ENCODE measurements at regions not wholly inside any gene's neighbourhood (a gene's known extent, or its start where the extent isn't known, plus 50 kb on each side); places are given as distances from the start of the nearest gene placed in this dataset.
"Not testable (repeated sequence)": the region's sequence is repeated elsewhere in the genome, so short reads cannot be mapped to it uniquely, and the experiment has no call there.

DNA sequence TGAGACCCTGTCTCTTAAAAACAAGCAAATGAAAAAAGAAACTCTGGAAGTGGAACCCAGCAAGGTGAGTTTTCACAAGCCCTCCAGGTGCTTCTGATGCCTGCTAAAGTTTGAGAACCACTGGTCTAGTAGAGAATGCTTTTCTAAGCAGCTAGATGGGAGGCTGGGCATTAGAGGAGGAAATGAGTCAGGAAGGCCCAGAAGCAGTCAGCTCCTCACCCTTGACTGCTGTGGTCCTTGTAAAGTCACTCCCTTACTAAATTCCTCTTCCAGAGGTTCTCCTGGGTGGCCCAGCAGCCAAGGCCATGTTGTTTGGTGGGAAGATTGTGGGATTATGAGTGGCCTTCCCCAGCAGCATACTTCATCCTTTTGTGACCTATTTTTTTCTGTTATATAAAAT lies 52.0 kb upstream of the FYN start:
- TF ChIP-seq, protein P1, sequence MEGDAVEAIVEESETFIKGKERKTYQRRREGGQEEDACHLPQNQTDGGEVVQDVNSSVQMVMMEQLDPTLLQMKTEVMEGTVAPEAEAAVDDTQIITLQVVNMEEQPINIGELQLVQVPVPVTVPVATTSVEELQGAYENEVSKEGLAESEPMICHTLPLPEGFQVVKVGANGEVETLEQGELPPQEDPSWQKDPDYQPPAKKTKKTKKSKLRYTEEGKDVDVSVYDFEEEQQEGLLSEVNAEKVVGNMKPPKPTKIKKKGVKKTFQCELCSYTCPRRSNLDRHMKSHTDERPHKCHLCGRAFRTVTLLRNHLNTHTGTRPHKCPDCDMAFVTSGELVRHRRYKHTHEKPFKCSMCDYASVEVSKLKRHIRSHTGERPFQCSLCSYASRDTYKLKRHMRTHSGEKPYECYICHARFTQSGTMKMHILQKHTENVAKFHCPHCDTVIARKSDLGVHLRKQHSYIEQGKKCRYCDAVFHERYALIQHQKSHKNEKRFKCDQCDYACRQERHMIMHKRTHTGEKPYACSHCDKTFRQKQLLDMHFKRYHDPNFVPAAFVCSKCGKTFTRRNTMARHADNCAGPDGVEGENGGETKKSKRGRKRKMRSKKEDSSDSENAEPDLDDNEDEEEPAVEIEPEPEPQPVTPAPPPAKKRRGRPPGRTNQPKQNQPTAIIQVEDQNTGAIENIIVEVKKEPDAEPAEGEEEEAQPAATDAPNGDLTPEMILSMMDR (IDR thresholded peaks at IDR 0.05) = no peak
- intact Hi-C loops (cut with DNase I) = no loop called here
- Histone ChIP-seq H3K4me3 (no peak overlapping the region), H3K27ac (no peak overlapping the region), H3K4me1 (no peaks in the 10 kb centered on the region), H3K27me3 (no peaks in the 10 kb centered on the region), H3K36me3 (no peaks in the 10 kb centered on the region), H3K9me3 (no peaks in the 10 kb centered on the region)
- ATAC-seq = no peak
- DNase-seq = no peak

DNA sequence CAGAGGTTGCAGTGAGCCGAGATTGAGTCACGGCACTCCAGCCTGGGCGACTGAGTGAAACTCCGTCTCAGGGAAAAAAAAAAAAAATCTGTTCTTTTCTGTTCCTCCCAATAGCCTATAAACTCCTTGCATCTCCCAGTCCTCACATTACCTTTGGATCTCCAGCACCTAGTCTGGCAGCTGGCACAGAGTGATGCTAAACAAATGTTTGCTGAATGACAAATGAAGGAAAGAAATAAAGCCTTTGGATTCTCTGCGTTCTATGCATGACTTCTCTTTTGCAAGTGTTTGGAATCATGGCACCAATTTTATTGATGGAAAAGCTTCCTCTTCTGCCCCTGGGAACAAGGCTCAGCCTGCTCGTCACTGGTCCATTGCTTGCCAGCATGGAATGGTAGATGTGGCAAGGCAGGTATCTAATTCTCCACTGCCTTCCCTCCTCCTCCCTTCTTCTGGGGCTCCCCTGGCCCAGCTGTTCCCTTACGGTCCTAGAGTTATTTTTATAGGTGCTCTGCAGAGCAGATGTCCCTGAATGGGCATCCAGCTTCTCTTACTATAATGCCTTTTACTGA lies 53.6 kb upstream of the FYN start:
- intact Hi-C loops (cut with DNase I) = no loop called here
- no peak overlapping the region for H3K27ac ChIP-seq

DNA sequence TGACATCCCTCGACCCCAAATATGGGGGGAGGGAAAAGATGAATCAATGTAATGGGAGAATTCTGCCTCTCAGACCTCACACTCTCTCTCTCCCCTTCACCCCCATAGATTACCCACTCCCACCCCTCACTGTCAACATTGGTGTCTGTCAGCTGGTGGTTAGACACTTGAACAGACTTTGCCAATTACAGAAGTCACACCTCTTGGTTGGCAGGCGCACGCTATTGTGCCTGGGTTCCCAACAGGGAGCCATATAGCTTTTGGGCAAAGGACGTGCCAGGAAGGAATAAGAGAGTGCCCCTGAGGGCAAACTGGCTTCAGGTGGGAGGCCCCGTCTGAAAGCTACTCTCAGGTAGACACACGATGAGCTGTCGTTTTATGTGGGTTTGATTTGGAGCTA lies 54.1 kb upstream of the FYN start:
- no peak for DNase-seq
- peaks cover 4% of the 10 kb centered on the region for H3K9me3 ChIP-seq
- ATAC-seq = no peak
- TF ChIP-seq, protein P1 (IDR thresholded peaks at IDR 0.05) = no peak
- no peaks in the 10 kb centered on the region for H3K27me3 ChIP-seq
- no peak overlapping the region for H3K27ac ChIP-seq
- intact Hi-C loops (cut with DNase I) = no loop called here
- no peaks in the 10 kb centered on the region for H3K4me1 ChIP-seq
- H3K36me3 ChIP-seq = no peaks in the 10 kb centered on the region
- H3K4me3 ChIP-seq = no peak overlapping the region

More for the DNA sequence above, 53.6 kb upstream of the FYN start:
- TF ChIP-seq, protein P1 (IDR thresholded peaks at IDR 0.05) = no peak
- no peaks in the 10 kb centered on the region for H3K4me1 ChIP-seq
- H3K9me3 ChIP-seq = peaks cover 3% of the 10 kb centered on the region
- H3K36me3 ChIP-seq = no peaks in the 10 kb centered on the region
- no peak for ATAC-seq
- no peak overlapping the region for H3K4me3 ChIP-seq
- DNase-seq = no peak
- H3K27me3 ChIP-seq = no peaks in the 10 kb centered on the region

DNA sequence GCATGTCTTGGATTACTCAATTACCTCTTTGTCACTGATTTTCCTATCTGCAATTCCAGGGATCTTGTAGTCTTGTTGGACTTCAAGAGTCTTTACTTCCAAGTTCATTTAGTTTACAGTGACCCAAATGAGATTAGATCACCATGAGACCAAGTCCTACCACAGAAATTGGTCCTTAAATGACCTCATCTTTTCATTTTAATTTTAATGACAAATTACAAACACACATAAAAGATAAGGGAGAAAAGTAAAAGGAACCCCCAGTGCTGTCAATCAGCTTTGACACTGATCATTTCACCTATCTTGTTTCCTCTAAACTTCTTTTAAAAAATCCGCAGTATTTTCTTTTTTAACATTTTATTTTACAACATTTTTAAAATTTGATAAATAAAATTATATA lies 54.9 kb upstream of the FYN start:
- intact Hi-C loops (cut with DNase I) = no loop called here
- ATAC-seq = no peak
- no peaks in the 10 kb centered on the region for H3K36me3 ChIP-seq
- H3K9me3 ChIP-seq = peaks cover 4% of the 10 kb centered on the region
- no peaks in the 10 kb centered on the region for H3K27me3 ChIP-seq
- H3K4me3 ChIP-seq = no peak overlapping the region
- TF ChIP-seq, protein P1 (IDR thresholded peaks at IDR 0.05) = no peak
- DNase-seq = no peak
- no peaks in the 10 kb centered on the region for H3K4me1 ChIP-seq
- H3K27ac ChIP-seq = no peak overlapping the region

DNA sequence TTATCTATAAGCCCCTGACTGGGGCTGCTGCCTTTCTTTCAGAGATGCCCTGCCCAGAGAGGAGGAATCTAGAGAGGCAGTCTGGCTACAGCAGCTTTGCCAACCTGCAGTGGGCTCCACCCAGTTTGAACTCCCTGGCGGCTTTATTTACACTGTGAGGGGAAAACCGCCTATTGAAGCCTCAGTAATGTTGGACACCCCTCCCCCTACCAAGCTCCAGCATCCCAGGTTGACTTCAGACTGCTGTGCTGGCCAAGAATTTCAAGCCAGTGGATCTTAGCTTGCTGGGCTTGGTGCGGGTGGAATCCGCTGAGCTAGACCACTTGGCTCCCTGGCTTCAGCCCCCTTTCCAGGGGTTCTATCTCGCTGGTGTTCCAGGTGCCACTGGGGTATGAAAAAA lies 61.4 kb upstream of the FYN start:
- H3K4me1 ChIP-seq; ATAC-seq; intact Hi-C loops (cut with DNase I); H3K9me3 ChIP-seq; H3K36me3 ChIP-seq; H3K4me3 ChIP-seq; DNase-seq; H3K27me3 ChIP-seq; H3K27ac ChIP-seq: not testable (repeated sequence)

DNA sequence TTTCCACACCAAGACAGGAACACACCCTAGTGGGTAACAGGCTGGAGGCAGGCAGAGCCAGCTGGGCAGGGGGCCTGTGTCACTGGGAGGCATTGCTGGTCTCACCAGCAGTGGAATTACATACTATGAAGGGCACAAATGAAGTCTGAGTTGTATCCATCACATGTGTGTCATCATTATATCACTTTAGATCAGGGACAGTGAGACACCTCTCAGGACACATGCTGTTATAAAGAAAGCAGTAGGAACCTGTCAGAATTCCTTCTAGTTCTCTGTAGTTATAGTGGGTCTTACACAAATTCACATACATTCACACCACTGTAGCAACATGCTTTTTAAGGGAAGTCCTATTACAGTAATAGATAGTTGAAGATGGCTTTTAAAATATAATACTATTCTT lies 63.5 kb upstream of the FYN start:
- Histone ChIP-seq H3K4me3 (no peak overlapping the region), H3K27ac (no peak overlapping the region), H3K4me1 (no peaks in the 10 kb centered on the region), H3K36me3 (no peaks in the 10 kb centered on the region), H3K9me3 (peaks cover 1% of the 10 kb centered on the region), H3K27me3 (peaks cover 3% of the 10 kb centered on the region)
- intact Hi-C loops (cut with DNase I) = no loop called here
- DNase-seq (no peak), ATAC-seq (no peak)
- TF ChIP-seq, protein P1 (IDR thresholded peaks at IDR 0.05) = no peak

Data from upper lobe of right lung (tissue), 1 donor.